H9 (cell line): ENCODE measurements at regions not wholly inside any gene's neighbourhood (a gene's known extent, or its start where the extent isn't known, plus 50 kb on each side); places are given as distances from the start of the nearest gene placed in this dataset.

ENCODE experiments used
- DNase-seq: peaks from one replicate; pipeline ENCODE4 v3.0.0-alpha.2; 2017
- H2AFZ ChIP-seq: one replicate; pipeline ENCODE4 v1.6.1; 2013; ENCODE audit warnings: mild to moderate bottlenecking, low read length, control low read depth, moderate library complexity
- H2AK5ac ChIP-seq: 2 replicates; pipeline ENCODE4 v1.6.1; 2013; ENCODE audit warnings: low read length, control low read depth, mixed read lengths; ENCODE audit not compliant: insufficient read length
- H2BK120ac ChIP-seq: one replicate; pipeline ENCODE4 v1.6.1; 2013; ENCODE audit warnings: low read depth, mild to moderate bottlenecking, low read length, control low read depth, inconsistent platforms; ENCODE audit not compliant: poor library complexity, severe bottlenecking
- H2BK12ac ChIP-seq: 2 replicates; pipeline ENCODE4 v1.6.1; 2013; ENCODE audit warnings: low read length, control low read depth, mixed read lengths, low read depth; ENCODE audit not compliant: insufficient read length
- H2BK15ac ChIP-seq: 2 replicates; pipeline ENCODE4 v1.6.1; 2013; ENCODE audit warnings: low read depth, low read length, control low read depth
- H2BK20ac ChIP-seq: one replicate; pipeline ENCODE4 v1.6.1; 2013; ENCODE audit warnings: low read depth, mild to moderate bottlenecking, low read length, control low read depth, inconsistent platforms; ENCODE audit not compliant: poor library complexity, severe bottlenecking
- H2BK5ac ChIP-seq: 2 replicates; pipeline ENCODE4 v1.6.1; 2013; ENCODE audit warnings: low read length, control low read depth, mixed read lengths; ENCODE audit not compliant: insufficient read length
- H3K14ac ChIP-seq: 2 replicates; pipeline ENCODE4 v1.6.1; 2013; ENCODE audit warnings: low read length, control low read depth; ENCODE audit not compliant: insufficient read depth
- H3K18ac ChIP-seq: 2 replicates; pipeline ENCODE4 v1.6.1; 2013; ENCODE audit warnings: low read depth, mild to moderate bottlenecking, mixed read lengths, low read length, control low read depth; ENCODE audit not compliant: insufficient read length
- H3K23ac ChIP-seq: 2 replicates; pipeline ENCODE4 v1.6.1; 2013; ENCODE audit warnings: low read length, control low read depth, mixed read lengths, low read depth; ENCODE audit not compliant: insufficient read length
- H3K23me2 ChIP-seq: 2 replicates; pipeline ENCODE4 v1.6.1; 2013; ENCODE audit warnings: low read depth, mild to moderate bottlenecking, mixed read lengths, low read length, control low read depth; ENCODE audit not compliant: insufficient read length, poor library complexity, severe bottlenecking
- H3K27ac ChIP-seq: 2 replicates; pipeline ENCODE4 v1.5.1; 2013; ENCODE audit warnings: low read length, control low read depth, mixed read lengths, low read depth; ENCODE audit not compliant: insufficient read length
- H3K27me3 ChIP-seq: 2 replicates; pipeline ENCODE4 v1.6.1; 2013; ENCODE audit warnings: low read length, control low read depth, inconsistent platforms; ENCODE audit not compliant: insufficient read depth
- H3K4ac ChIP-seq: 2 replicates; pipeline ENCODE4 v1.6.1; 2013; ENCODE audit warnings: low read depth, mild to moderate bottlenecking, control low read depth, inconsistent platforms, low read length, moderate library complexity
- H3K4me1 ChIP-seq: 2 replicates; pipeline ENCODE4 v1.6.1; 2013; ENCODE audit warnings: low read length, control low read depth, inconsistent platforms; ENCODE audit not compliant: insufficient read depth
- H3K4me2 ChIP-seq: 2 replicates; pipeline ENCODE4 v1.6.1; 2013; ENCODE audit warnings: low read length, control low read depth, mixed read lengths; ENCODE audit not compliant: insufficient read length, insufficient read depth
- H3K56ac ChIP-seq: 2 replicates; pipeline ENCODE4 v1.6.1; 2013; ENCODE audit warnings: low read depth, mild to moderate bottlenecking, mixed read lengths, low read length, control low read depth; ENCODE audit not compliant: insufficient read length
- H3K79me1 ChIP-seq: 2 replicates; pipeline ENCODE4 v1.6.1; 2013; ENCODE audit warnings: low read depth, mild to moderate bottlenecking, moderate library complexity, low read length, control low read depth, inconsistent platforms; ENCODE audit not compliant: insufficient read depth, poor library complexity, severe bottlenecking
- H3K79me2 ChIP-seq: 2 replicates; pipeline ENCODE4 v1.6.1; 2013; ENCODE audit warnings: low read length, control low read depth, inconsistent platforms; ENCODE audit not compliant: insufficient read depth
- H3K9ac ChIP-seq: 2 replicates; pipeline ENCODE4 v1.6.1; 2013; ENCODE audit warnings: low read length, control low read depth, mixed read lengths; ENCODE audit not compliant: insufficient read length; ENCODE audit errors: extremely low read depth
- H3K9me3 ChIP-seq: one replicate; pipeline ENCODE4 v1.6.1; 2013; ENCODE audit warnings: low read depth, low read length, inconsistent platforms; ENCODE audit not compliant: control insufficient read depth
- H3T11ph ChIP-seq: one replicate; pipeline ENCODE4 v1.6.1; 2013; ENCODE audit warnings: mild to moderate bottlenecking, low read length, control low read depth, inconsistent platforms
- H4K20me1 ChIP-seq: one replicate; pipeline ENCODE4 v1.6.1; 2013; ENCODE audit not compliant: control insufficient read depth, insufficient read length, insufficient read depth
- H4K5ac ChIP-seq: 2 replicates; pipeline ENCODE4 v1.6.1; 2013; ENCODE audit warnings: low read depth, mild to moderate bottlenecking, mixed read lengths, low read length, control low read depth; ENCODE audit not compliant: insufficient read length
- H4K8ac ChIP-seq: replicated peaks from 2 replicates; pipeline ENCODE4 v1.6.1; 2013; ENCODE audit warnings: low read length, control low read depth, mixed read lengths, low read depth; ENCODE audit not compliant: insufficient read length
- H4K91ac ChIP-seq: 2 replicates; pipeline ENCODE4 v1.6.1; 2013; ENCODE audit warnings: low read depth, mild to moderate bottlenecking, moderate library complexity, mixed read lengths, low read length, control low read depth; ENCODE audit not compliant: insufficient read length
- H3K27ac Mint-ChIP-seq, 3 experiments: 2 replicates in 2 of 3; 3 replicates in 1 of 3; pipeline ENCODE4 v1.8.0; 2020 to 2021; ENCODE audit warnings: mixed read lengths in 3 of 3, mild to moderate bottlenecking in 1 of 3, moderate library complexity in 1 of 3
- H3K27me3 Mint-ChIP-seq: 2 replicates; pipeline ENCODE4 v1.8.0; 2021; ENCODE audit warnings: low read depth, mild to moderate bottlenecking, moderate library complexity, mixed read lengths
- H3K36me3 Mint-ChIP-seq, 3 experiments: 2 replicates in 2 of 3; 3 replicates in 1 of 3; pipeline ENCODE4 v1.8.0; 2020 to 2021; ENCODE audit warnings: low read depth in 3 of 3, mixed read lengths in 3 of 3; ENCODE audit not compliant: insufficient read depth in 1 of 3
- H3K4me1 Mint-ChIP-seq, 2 experiments: 2 replicates each; pipeline ENCODE4 v1.8.0; 2020; ENCODE audit warnings: mixed read lengths in 2 of 2
- H3K4me3 Mint-ChIP-seq, 2 experiments: 2 replicates in 1 of 2; 3 replicates in 1 of 2; pipeline ENCODE4 v1.8.0; 2020 to 2021; ENCODE audit warnings: mild to moderate bottlenecking in 2 of 2, mixed read lengths in 2 of 2, moderate library complexity in 1 of 2
- H3K9me3 Mint-ChIP-seq, 2 experiments: 2 replicates in 1 of 2; 3 replicates in 1 of 2; pipeline ENCODE4 v1.8.0; 2020; ENCODE audit warnings: mild to moderate bottlenecking in 2 of 2, mixed read lengths in 2 of 2, moderate library complexity in 1 of 2
- CTCF ChIP-seq: fragments of 200-600 bp; sonication (generic); conservative IDR thresholded peaks from 3 replicates; pipeline ENCODE4 v1.8.0; 2021; ENCODE audit warnings: antibody characterized with exemption, mild to moderate bottlenecking
- WGBS: extraction: QIAGEN DNeasy Blood & Tissue Kit; methylation state at CpG from one replicate; pipeline ENCODE4 v1.1.7; 2013; ENCODE audit warnings: missing lambda C conversion rate, low lambda C conversion rate, mixed read lengths; ENCODE audit not compliant: insufficient read length; ENCODE audit errors: extremely low coverage; 5-methylcytosine and 5-hydroxymethylcytosine counted together

- no peak overlapping the region for H3K56ac ChIP-seq
These were observed 1672.0 kb downstream of the SLITRK5 start for GRCh38 chr13:89343165-89343564.

More at GRCh38 chr13:89343165-89343564, 1672.0 kb downstream of the SLITRK5 start:
- H3K79me1 ChIP-seq, result no peaks in the 10 kb centered on the region
- no peak overlapping the region for H3T11ph ChIP-seq
- no peak overlapping the region for H4K5ac ChIP-seq
- Mint-ChIP-seq H3K4me3 (no peak overlapping the region), H3K9me3 (peaks cover 3 to 4% of the 10 kb centered on the region in 2 experiments; a peak in 3 of 5 replicates), H3K27ac (no peak overlapping the region), H3K4me1 (no peaks in the 10 kb centered on the region), H3K36me3 (peaks cover 0 to 2% (median 0%) of the 10 kb centered on the region in 3 experiments; a peak in 2 of 7 replicates), H3K27me3 (no peaks in the 10 kb centered on the region)
- DNase-seq, result no peak
- no peaks in the 10 kb centered on the region for H3K23me2 ChIP-seq
- no CpG with 5 or more reads among the region's 1 CpG for WGBS
- no peak overlapping the region for H3K4me2 ChIP-seq
- H2AFZ ChIP-seq, result no peak overlapping the region
- H2BK12ac ChIP-seq, result no peak overlapping the region
- H3K27ac ChIP-seq, result no peak overlapping the region
- no peak for TF ChIP-seq CTCF
- no peaks in the 10 kb centered on the region for H3K27me3 ChIP-seq
- no peaks in the 10 kb centered on the region for H3K4me1 ChIP-seq
- no peak overlapping the region for H3K4ac ChIP-seq
- peaks cover 5% of the 10 kb centered on the region for H3K9me3 ChIP-seq
- no peak overlapping the region for H4K91ac ChIP-seq
- H3K79me2 ChIP-seq, result peaks cover 1% of the 10 kb centered on the region; the same call in 1 of the 2 replicates
- no peak overlapping the region for H3K18ac ChIP-seq
- H2BK15ac ChIP-seq, result no peak overlapping the region
- no peak overlapping the region for H4K8ac ChIP-seq
- H2AK5ac ChIP-seq, result no peak overlapping the region
- H2BK20ac ChIP-seq, result no peak overlapping the region
- no peak overlapping the region for H2BK5ac ChIP-seq
- H3K14ac ChIP-seq, result no peak overlapping the region
- no peak overlapping the region for H3K23ac ChIP-seq
- H3K9ac ChIP-seq, result no peak overlapping the region
- H4K20me1 ChIP-seq, result no peaks in the 10 kb centered on the region
- no peak overlapping the region for H2BK120ac ChIP-seq
